Inflammatory macrophage (primary cell): ENCODE measurements at regions not wholly inside any gene's neighbourhood (a gene's known extent, or its start where the extent isn't known, plus 50 kb on each side); places are given as distances from the start of the nearest gene placed in this dataset.

Experiments
- DNase-seq, 2 donors: peaks; one replicate each; pipeline ENCODE4 v3.0.0-alpha.2; 2020 to 2022

DNA sequence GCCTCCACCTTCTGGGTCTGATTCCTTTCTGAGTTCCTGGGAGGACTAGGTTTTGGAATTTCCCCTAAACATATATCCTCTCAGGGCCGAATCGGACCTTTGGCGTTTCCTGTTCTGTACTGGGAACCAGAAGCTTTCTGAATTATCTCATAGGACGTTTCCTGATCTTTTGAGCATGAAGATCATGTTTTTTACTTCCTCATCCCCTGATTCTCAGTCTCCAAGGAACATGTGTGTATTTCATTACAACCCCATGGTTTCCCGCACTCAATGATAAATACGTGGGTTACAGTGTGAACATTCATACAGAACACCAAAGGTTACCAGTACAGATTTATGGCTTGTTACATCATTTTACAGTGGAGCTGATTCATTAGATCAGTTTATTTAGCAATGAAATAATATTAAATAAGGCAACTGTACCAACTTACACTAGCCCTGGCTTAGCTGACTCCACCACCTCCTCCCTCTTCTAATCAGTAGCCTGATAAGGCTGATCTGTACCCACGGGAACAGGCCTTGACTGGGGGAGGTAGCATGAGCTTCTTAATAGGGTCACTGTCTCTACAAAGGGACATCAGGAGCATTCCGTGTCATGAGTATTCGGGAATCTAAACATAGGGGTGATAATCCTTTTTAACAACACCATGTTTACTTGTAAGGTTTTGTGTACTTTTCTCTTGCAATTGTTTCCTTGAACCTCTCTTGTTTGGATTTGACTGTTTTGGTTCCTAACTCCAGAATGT, 57.8 kb upstream of the ERRFI1 start:
- peak; percentile 79 to 81 for DNase-seq

DNA sequence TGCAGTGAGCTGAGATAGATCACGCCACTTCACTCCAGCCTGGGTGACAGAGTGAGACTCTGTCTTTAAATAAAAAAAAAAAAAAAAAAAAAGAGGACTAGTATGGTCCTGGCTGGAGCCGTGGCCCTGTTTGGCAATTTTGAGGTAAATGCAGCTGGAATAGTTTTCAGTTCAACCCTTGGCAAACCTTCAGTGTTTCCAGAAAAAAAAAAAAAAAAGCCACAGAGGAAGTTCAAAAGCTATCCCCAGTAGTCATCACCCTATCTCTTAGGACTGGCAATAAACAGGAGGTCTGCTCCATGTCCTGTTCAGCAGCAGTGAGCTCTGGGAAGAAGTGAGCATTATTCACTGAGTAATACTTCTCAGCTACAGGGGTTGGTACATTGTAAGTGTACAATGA, 56.8 kb upstream of the ERRFI1 start:
- peak in 1 of 2 donors; percentile 6 for DNase-seq

DNA sequence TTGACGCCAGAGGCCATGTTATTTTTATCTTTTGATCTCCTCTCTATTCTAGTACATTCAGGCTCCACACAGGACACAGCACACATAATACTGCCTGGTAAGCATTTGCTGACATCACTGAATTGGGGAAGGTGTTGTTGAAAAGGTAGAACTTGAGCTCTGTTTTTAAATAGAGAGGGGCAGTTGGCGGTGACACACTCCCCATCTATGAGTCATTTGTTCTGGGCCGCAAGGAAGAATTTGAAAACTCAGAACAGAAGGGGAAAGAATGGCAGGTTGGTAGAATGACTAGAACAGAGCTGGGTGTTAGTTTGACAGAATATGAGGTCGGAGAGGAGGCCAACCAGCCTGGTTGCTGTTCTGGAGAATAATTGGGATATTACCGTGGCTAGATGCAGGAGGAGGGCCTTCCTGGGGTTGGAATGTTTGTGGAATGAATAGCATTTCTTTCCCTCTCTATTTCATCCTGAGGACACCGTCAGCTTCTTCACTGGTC, 52.1 kb upstream of the ERRFI1 start:
- no peak for DNase-seq

DNA sequence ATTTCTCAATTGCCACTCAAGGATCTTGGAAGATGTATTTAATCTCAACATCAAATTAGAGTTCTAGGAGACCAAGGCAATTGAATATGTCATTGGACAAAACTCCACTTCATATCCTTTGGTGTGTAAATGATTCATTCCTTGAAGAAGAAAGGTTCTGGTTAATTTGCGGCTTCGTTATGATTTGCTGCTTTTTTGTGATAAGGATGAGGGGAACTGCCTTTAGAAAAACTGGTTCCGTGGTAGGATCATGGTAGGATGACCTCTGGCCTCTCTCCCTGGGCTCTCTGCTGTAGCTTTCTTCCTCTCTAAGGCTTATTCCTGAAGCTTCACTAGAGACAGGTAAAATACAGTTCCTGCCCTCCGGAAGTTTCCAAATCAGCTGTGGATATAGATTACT, 51.5 kb upstream of the ERRFI1 start:
- no peak for DNase-seq

DNA sequence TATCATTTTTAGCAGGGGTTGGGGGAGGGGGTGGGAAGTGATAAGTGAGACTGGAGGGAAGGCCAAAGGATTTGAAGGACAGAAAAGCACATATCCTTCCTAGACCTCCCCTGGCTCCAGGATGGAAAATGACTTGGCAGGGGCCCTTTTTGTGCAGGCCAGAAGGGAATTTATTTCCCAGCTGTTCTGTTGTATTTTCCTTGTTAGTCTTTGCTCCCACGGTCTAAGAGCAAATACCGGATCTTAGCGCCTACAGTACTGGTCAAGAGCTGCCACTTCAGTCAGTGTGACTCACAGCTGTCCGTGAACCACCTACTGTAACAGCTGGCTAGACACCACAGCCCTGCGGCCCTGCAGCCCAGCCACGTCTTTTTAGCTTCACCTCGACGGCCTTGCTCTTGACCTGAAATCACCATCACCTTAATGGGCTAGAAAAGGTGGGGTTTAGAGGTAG, 51.0 kb upstream of the ERRFI1 start:
- peak in 1 of 2 donors; percentile 67 for DNase-seq

DNA sequence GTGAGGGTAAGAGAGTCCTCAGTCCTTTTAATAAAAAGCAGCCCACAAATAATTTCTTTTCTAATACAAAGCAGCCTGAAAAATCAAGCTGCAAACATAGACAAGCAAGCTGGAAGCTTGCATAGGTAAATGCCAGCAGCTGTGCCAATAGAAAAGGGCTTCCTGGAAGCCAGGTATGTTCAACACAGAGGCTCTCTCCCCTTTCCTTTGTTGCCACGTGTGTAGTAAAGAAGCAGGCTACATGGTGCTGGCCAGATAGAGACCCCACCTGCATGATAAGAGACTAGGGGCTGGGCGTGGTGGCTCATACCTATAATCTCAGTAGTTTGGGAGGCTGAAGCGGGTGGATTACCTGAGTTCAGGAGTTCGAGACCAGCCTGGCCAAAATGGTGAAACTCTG, 50.1 kb upstream of the ERRFI1 start:
- DNase-seq = no peak
